Neural progenitor cell (in vitro differentiated cells): ENCODE measurements at regions not wholly inside any gene's neighbourhood (a gene's known extent, or its start where the extent isn't known, plus 50 kb on each side); places are given as distances from the start of the nearest gene placed in this dataset.

Experiments
- DNase-seq: peaks from one replicate; pipeline ENCODE4 v3.0.0-alpha.2; 2016; ENCODE audit warnings: low spot score
- H2AFZ ChIP-seq: fragments of 200-600 bp; sonication (generic); replicated peaks from 2 replicates; pipeline ENCODE4 v1.6.1; 2016; ENCODE audit warnings: antibody characterized with exemption
- H3F3A ChIP-seq: fragments of 200-600 bp; sonication (generic); 2 replicates; pipeline ENCODE4 v1.6.1; 2016; ENCODE audit warnings: antibody characterized with exemption, low read depth
- H3K27ac ChIP-seq: fragments of 200-600 bp; sonication (generic); 2 replicates; pipeline ENCODE4 v1.5.1; 2016; ENCODE audit warnings: mild to moderate bottlenecking
- H3K27me3 ChIP-seq: fragments of 200-600 bp; sonication (generic); 2 replicates; pipeline ENCODE4 v1.6.1; 2016; ENCODE audit warnings: mild to moderate bottlenecking, moderate library complexity
- H3K36me3 ChIP-seq: fragments of 200-600 bp; sonication (generic); 2 replicates; pipeline ENCODE4 v1.5.1; 2016
- H3K4me1 ChIP-seq: fragments of 200-600 bp; sonication (generic); 2 replicates; pipeline ENCODE4 v1.6.1; 2016; ENCODE audit warnings: mixed run types
- H3K4me2 ChIP-seq: fragments of 200-600 bp; sonication (generic); 2 replicates; pipeline ENCODE4 v1.6.1; 2016
- H3K4me3 ChIP-seq: fragments of 200-600 bp; sonication (generic); 2 replicates; pipeline ENCODE4 v1.5.1; 2016
- H3K79me2 ChIP-seq: fragments of 200-600 bp; sonication (generic); 2 replicates; pipeline ENCODE4 v1.6.1; 2016; ENCODE audit warnings: low read depth
- H3K9ac ChIP-seq: fragments of 200-600 bp; sonication (generic); 2 replicates; pipeline ENCODE4 v1.6.1; 2016
- H3K9me3 ChIP-seq: fragments of 200-600 bp; sonication (generic); 2 replicates; pipeline ENCODE4 v1.5.1; 2016; ENCODE audit warnings: low read depth
- H4K20me1 ChIP-seq: fragments of 200-600 bp; sonication (generic); 2 replicates; pipeline ENCODE4 v1.6.1; 2016; ENCODE audit warnings: low read depth
- H3K27ac Mint-ChIP-seq: 3 replicates; pipeline ENCODE4 v1.8.0; 2021; ENCODE audit warnings: mixed read lengths
- H3K27me3 Mint-ChIP-seq: 2 replicates; pipeline ENCODE4 v1.8.0; 2022; ENCODE audit warnings: low read depth, mild to moderate bottlenecking, inconsistent platforms, moderate library complexity, mixed read lengths; ENCODE audit not compliant: insufficient read depth
- H3K36me3 Mint-ChIP-seq: 3 replicates; pipeline ENCODE4 v1.8.0; 2021; ENCODE audit warnings: mixed read lengths
- H3K4me1 Mint-ChIP-seq: 3 replicates; pipeline ENCODE4 v1.8.0; 2021; ENCODE audit warnings: mixed read lengths
- H3K4me3 Mint-ChIP-seq: 3 replicates; pipeline ENCODE4 v1.8.0; 2021; ENCODE audit warnings: mild to moderate bottlenecking, moderate library complexity, mixed read lengths
- H3K9me3 Mint-ChIP-seq: 3 replicates; pipeline ENCODE4 v1.8.0; 2020; ENCODE audit warnings: mixed read lengths
- CTCF ChIP-seq: fragments of 200-600 bp; sonication (generic); IDR thresholded peaks from 2 replicates; pipeline ENCODE4 v1.5.1; 2017; ENCODE audit warnings: antibody characterized with exemption, mild to moderate bottlenecking
- EZH2 ChIP-seq: fragments of 200-600 bp; sonication (generic); IDR thresholded peaks from 2 replicates; pipeline ENCODE4 v1.6.1; 2017; ENCODE audit warnings: antibody characterized with exemption, mild to moderate bottlenecking, moderate library complexity
- EZH2phosphoT487 ChIP-seq: fragments of 200-600 bp; sonication (generic); IDR thresholded peaks from 2 replicates; pipeline ENCODE4 v1.6.1; 2017; ENCODE audit warnings: antibody characterized with exemption

GRCh38 chr6:28747631-28748157 lies 176.1 kb downstream of the TRIM27 start:
- TF ChIP-seq EZH2: no peak
- no peak for TF ChIP-seq CTCF
- TF ChIP-seq EZH2phosphoT487: no peak
- Histone ChIP-seq H3K4me3 (peak overlapping the region; percentile 51), H3K36me3 (no peaks in the 10 kb centered on the region), H3K9me3 (no peaks in the 10 kb centered on the region), H4K20me1 (peaks cover 10% of the 10 kb centered on the region), H3F3A (peaks cover 14% of the 10 kb centered on the region), H3K27me3 (peaks cover 73% of the 10 kb centered on the region), H3K27ac (no peak overlapping the region), H3K9ac (no peak overlapping the region), H2AFZ (no peak overlapping the region), H3K4me2 (peak overlapping the region; percentile 74), H3K4me1 (no peaks in the 10 kb centered on the region), H3K79me2 (no peaks in the 10 kb centered on the region)
- peaks cover 9% of the 10 kb centered on the region for H3K4me1 Mint-ChIP-seq
- H3K36me3 Mint-ChIP-seq: no peaks in the 10 kb centered on the region
- H3K4me3 Mint-ChIP-seq: peak overlapping the region; percentile 77
- peaks cover 19% of the 10 kb centered on the region for H3K9me3 Mint-ChIP-seq
- peak overlapping the region; percentile 10 for H3K27ac Mint-ChIP-seq
- H3K27me3 Mint-ChIP-seq: peaks cover 64% of the 10 kb centered on the region
- DNase-seq: peak; percentile 78

GRCh38 chr6:28748192-28748591 lies 175.6 kb downstream of the TRIM27 start:
- no peaks in the 10 kb centered on the region for H3K36me3 Mint-ChIP-seq
- no peak overlapping the region for H3K4me3 Mint-ChIP-seq
- H3K9me3 Mint-ChIP-seq: peaks cover 17% of the 10 kb centered on the region
- H2AFZ ChIP-seq: no peak overlapping the region
- H3F3A ChIP-seq: peaks cover 14% of the 10 kb centered on the region
- no peak overlapping the region for H3K27ac Mint-ChIP-seq
- no peaks in the 10 kb centered on the region for H3K36me3 ChIP-seq
- no peaks in the 10 kb centered on the region for H3K79me2 ChIP-seq
- H3K4me2 ChIP-seq: peak overlapping the region; percentile 74
- H3K4me1 ChIP-seq: no peaks in the 10 kb centered on the region
- H3K27ac ChIP-seq: no peak overlapping the region
- no peak for DNase-seq
- H3K27me3 Mint-ChIP-seq: peaks cover 59% of the 10 kb centered on the region
- peak overlapping the region; percentile 51 for H3K4me3 ChIP-seq
- peaks cover 10% of the 10 kb centered on the region for H4K20me1 ChIP-seq
- H3K27me3 ChIP-seq: peaks cover 68% of the 10 kb centered on the region
- no peak overlapping the region for H3K9ac ChIP-seq
- TF ChIP-seq EZH2 (no peak), EZH2phosphoT487 (no peak), CTCF (no peak)
- no peaks in the 10 kb centered on the region for H3K9me3 ChIP-seq
- peaks cover 4% of the 10 kb centered on the region for H3K4me1 Mint-ChIP-seq

GRCh38 chr6:28750926-28751458 lies 172.8 kb downstream of the TRIM27 start:
- Mint-ChIP-seq H3K27me3 (peaks cover 50% of the 10 kb centered on the region), H3K36me3 (no peaks in the 10 kb centered on the region), H3K27ac (no peak overlapping the region), H3K4me1 (peaks cover 4% of the 10 kb centered on the region), H3K4me3 (no peak overlapping the region), H3K9me3 (peaks cover 17% of the 10 kb centered on the region)
- no peaks in the 10 kb centered on the region for H3K4me1 ChIP-seq
- peaks cover 4% of the 10 kb centered on the region for H4K20me1 ChIP-seq
- no peak overlapping the region for H3K4me2 ChIP-seq
- no peaks in the 10 kb centered on the region for H3K79me2 ChIP-seq
- H3K9ac ChIP-seq: no peak overlapping the region
- H3F3A ChIP-seq: peaks cover 7% of the 10 kb centered on the region
- DNase-seq: no peak
- no peak overlapping the region for H3K27ac ChIP-seq
- no peak overlapping the region for H3K4me3 ChIP-seq
- H3K27me3 ChIP-seq: peaks cover 68% of the 10 kb centered on the region
- TF ChIP-seq CTCF (no peak), EZH2 (no peak), EZH2phosphoT487 (no peak)
- no peaks in the 10 kb centered on the region for H3K9me3 ChIP-seq
- H3K36me3 ChIP-seq: no peaks in the 10 kb centered on the region
- H2AFZ ChIP-seq: no peak overlapping the region
